ENCODE measurements at regions not wholly inside any gene's neighbourhood (a gene's known extent, or its start where the extent isn't known, plus 50 kb on each side); places are given as distances from the start of the nearest gene placed in this dataset.

GRCh38 chr19:27673986-27674385 lies 1539.0 kb downstream of the UQCRFS1 start:
- 56 to 57% methylated on average over 4 of the region's 4 CpGs for WGBS, 2 donors
- H3K4me3 ChIP-seq: no peak overlapping the region
- H3K27me3 ChIP-seq: no peaks in the 10 kb centered on the region
- intact Hi-C loops (cut with DNase I): no loop called here
- H3K36me3 ChIP-seq: no peaks in the 10 kb centered on the region
- H3K9me3 ChIP-seq: peaks cover 0 to 17% (median 0%) of the 10 kb centered on the region in 4 donors
- TF ChIP-seq, protein P1, sequence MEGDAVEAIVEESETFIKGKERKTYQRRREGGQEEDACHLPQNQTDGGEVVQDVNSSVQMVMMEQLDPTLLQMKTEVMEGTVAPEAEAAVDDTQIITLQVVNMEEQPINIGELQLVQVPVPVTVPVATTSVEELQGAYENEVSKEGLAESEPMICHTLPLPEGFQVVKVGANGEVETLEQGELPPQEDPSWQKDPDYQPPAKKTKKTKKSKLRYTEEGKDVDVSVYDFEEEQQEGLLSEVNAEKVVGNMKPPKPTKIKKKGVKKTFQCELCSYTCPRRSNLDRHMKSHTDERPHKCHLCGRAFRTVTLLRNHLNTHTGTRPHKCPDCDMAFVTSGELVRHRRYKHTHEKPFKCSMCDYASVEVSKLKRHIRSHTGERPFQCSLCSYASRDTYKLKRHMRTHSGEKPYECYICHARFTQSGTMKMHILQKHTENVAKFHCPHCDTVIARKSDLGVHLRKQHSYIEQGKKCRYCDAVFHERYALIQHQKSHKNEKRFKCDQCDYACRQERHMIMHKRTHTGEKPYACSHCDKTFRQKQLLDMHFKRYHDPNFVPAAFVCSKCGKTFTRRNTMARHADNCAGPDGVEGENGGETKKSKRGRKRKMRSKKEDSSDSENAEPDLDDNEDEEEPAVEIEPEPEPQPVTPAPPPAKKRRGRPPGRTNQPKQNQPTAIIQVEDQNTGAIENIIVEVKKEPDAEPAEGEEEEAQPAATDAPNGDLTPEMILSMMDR (IDR thresholded peaks at IDR 0.05): no peak
- no peak for TF ChIP-seq EP300 (IDR thresholded peaks at IDR 0.05)
- no peak for TF ChIP-seq POLR2AphosphoS5 (IDR thresholded peaks at IDR 0.05)
- no peak for TF ChIP-seq POLR2A (IDR thresholded peaks at IDR 0.05)
- H3K4me1 ChIP-seq: no peaks in the 10 kb centered on the region
- no peak for DNase-seq
- no peak overlapping the region for H3K27ac ChIP-seq

DNA sequence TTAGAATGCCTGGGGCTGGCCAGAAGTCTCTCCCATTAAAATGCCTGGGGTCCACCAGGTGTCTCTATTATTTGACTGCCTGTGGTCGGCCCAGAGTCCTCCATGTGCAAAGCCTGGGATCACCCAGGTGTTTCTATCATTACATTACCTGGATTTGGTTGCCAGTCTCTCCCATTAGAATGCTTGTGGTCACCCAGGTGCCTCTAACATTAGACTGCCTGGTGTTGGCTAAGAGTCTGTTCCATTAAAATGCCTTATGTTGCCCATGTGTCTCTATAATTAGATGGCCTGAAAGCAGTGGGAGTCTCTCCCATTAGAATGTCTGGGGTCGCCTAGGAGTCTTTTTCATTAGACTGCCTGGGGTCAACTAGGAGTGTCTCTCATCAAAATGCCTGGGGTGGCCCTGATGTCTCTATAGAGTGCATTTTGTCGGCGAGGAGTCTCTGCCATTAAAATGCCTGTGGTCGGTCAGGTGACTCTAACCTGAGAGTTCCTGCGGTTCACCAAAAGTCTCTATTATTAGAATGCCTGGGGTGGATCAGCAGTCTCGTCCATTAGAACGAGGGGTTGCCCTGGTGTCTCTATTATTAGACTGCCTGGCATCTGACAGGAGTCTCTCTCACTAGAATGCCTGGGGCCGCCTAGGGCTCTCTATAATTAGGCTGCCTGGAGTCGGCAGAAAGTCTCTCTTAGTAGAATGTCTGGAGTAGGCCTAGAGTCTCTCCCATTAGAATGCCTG lies 1540.5 kb downstream of the UQCRFS1 start:
- Histone ChIP-seq H3K9me3 (peaks cover 0 to 13% (median 0%) of the 10 kb centered on the region in 4 donors), H3K27ac (no peak overlapping the region)
- intact Hi-C loops (cut with DNase I): no loop called here

GRCh38 chr19:27671876-27672275 lies 1541.1 kb downstream of the UQCRFS1 start:
- Histone ChIP-seq H3K27ac (no peak overlapping the region), H3K4me1 (no peaks in the 10 kb centered on the region), H3K36me3 (no peaks in the 10 kb centered on the region), H3K4me3 (no peak overlapping the region), H3K27me3 (no peaks in the 10 kb centered on the region), H3K9me3 (peaks cover 0 to 11% (median 0%) of the 10 kb centered on the region in 4 donors)
- TF ChIP-seq POLR2A (IDR thresholded peaks at IDR 0.05): no peak
- TF ChIP-seq EP300 (IDR thresholded peaks at IDR 0.05): no peak
- TF ChIP-seq POLR2AphosphoS5 (IDR thresholded peaks at IDR 0.05): no peak
- TF ChIP-seq, protein P1 (IDR thresholded peaks at IDR 0.05): no peak
- intact Hi-C loops (cut with DNase I): no loop called here
- DNase-seq: no peak
- WGBS, 2 donors: 50 to 59% methylated on average over 2 of the region's 2 CpGs

More for the DNA sequence above, 1540.5 kb downstream of the UQCRFS1 start:
- no peaks in the 10 kb centered on the region for H3K36me3 ChIP-seq
- no peaks in the 10 kb centered on the region for H3K4me1 ChIP-seq
- DNase-seq: no peak
- no peaks in the 10 kb centered on the region for H3K27me3 ChIP-seq
- TF ChIP-seq POLR2AphosphoS5 (IDR thresholded peaks at IDR 0.05): no peak
- TF ChIP-seq EP300 (IDR thresholded peaks at IDR 0.05): no peak
- TF ChIP-seq, protein P1 (IDR thresholded peaks at IDR 0.05): no peak
- TF ChIP-seq POLR2A (IDR thresholded peaks at IDR 0.05): no peak
- WGBS, 2 donors: 74 to 75% methylated on average over 10 of the region's 10 CpGs
- H3K4me3 ChIP-seq: no peak overlapping the region

DNA sequence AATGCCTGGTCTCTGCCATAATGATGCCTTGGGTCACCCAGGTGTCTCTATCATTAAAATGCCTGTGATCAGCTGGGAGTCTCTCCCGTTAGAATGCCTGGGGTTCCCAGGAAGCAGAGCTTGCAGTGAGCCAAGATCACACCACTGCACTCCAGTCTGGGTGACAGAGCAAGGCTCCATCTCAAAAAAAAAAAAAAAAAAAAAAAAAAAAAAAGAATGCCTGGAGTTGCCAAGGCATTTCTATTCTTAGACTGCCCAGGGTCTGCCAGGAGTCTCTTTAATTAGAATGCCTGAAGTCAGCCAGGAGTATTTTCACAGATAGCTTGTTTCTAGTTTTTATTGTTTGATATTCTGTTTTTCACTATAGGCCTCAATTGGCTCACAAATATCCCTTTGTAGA lies 1552.5 kb downstream of the UQCRFS1 start:
- H3K4me3 ChIP-seq: no peak overlapping the region
- H3K27ac ChIP-seq: no peak overlapping the region
- intact Hi-C loops (cut with DNase I): no loop called here
- DNase-seq: no peak
- no peaks in the 10 kb centered on the region for H3K27me3 ChIP-seq
- TF ChIP-seq POLR2A (IDR thresholded peaks at IDR 0.05) (no peak), EP300 (IDR thresholded peaks at IDR 0.05) (no peak), POLR2AphosphoS5 (IDR thresholded peaks at IDR 0.05) (no peak)
- TF ChIP-seq, protein P1 (IDR thresholded peaks at IDR 0.05): no peak
- H3K9me3 ChIP-seq: peaks cover 0 to 28% (median 14%) of the 10 kb centered on the region in 4 donors
- WGBS, 2 donors: 15 to 47% methylated on average over 1 of the region's 1 CpG
- no peaks in the 10 kb centered on the region for H3K36me3 ChIP-seq
- no peaks in the 10 kb centered on the region for H3K4me1 ChIP-seq

All from sigmoid colon (tissue), 6 donors.